H1 (cell line): ENCODE measurements at regions not wholly inside any gene's neighbourhood (a gene's known extent, or its start where the extent isn't known, plus 50 kb on each side); places are given as distances from the start of the nearest gene placed in this dataset.

ENCODE experiments used
- CTCF ChIA-PET: fragments of 300-600 bp; sonication (Branson Sonifier 250); formaldehyde crosslinking; loops from one replicate; lab custom pipeline; 2021; ENCODE audit not compliant: partially characterized antibody; lab: Charles Lee
- POLR2A ChIA-PET: fragments of 300-600 bp; sonication (Branson Sonifier 250); formaldehyde crosslinking; loops from one replicate; lab custom pipeline; 2021; ENCODE audit warnings: inconsistent platforms; ENCODE audit not compliant: partially characterized antibody; lab: Charles Lee
- DNase-seq, 2 experiments: peaks; one replicate each; pipeline versions ENCODE4 v3.0.0 to v3.0.0-alpha.2; 2010 to 2022; ENCODE audit warnings: low spot score in 2 of 2, low read depth in 1 of 2, mixed read lengths in 1 of 2
- FAIRE-seq: peaks from 2 replicates; lab custom pipeline; 2011; peaks lifted over from hg19 to GRCh38; lab: Jason Lieb, UNC
- H2AFZ ChIP-seq: 2 replicates; pipeline ENCODE4 v1.8.1; 2012; ENCODE audit warnings: low read length, inconsistent platforms
- H2AK5ac ChIP-seq: 2 replicates; pipeline ENCODE4 v1.6.1; 2013; ENCODE audit warnings: low read depth, low read length
- H2BK120ac ChIP-seq: replicated peaks from 2 replicates; pipeline ENCODE3; 2013; ENCODE audit warnings: low read depth, low read length, inconsistent platforms
- H2BK12ac ChIP-seq: 2 replicates; pipeline ENCODE4 v1.6.1; 2013; ENCODE audit warnings: low read depth, low read length
- H2BK15ac ChIP-seq: 2 replicates; pipeline ENCODE4 v1.6.1; 2013; ENCODE audit warnings: low read length
- H2BK20ac ChIP-seq: 2 replicates; pipeline ENCODE4 v1.6.1; 2013; ENCODE audit warnings: low read length
- H2BK5ac ChIP-seq: 2 replicates; pipeline ENCODE4 v1.6.1; 2013; ENCODE audit warnings: low read depth, low read length
- H3K14ac ChIP-seq: 2 replicates; pipeline ENCODE4 v1.6.1; 2013; ENCODE audit warnings: inconsistent platforms; ENCODE audit not compliant: insufficient read length
- H3K18ac ChIP-seq: 2 replicates; pipeline ENCODE4 v1.6.1; 2013; ENCODE audit warnings: low read length; ENCODE audit errors: extremely low read depth
- H3K23ac ChIP-seq: 2 replicates; pipeline ENCODE4 v1.6.1; 2013; ENCODE audit warnings: inconsistent platforms; ENCODE audit not compliant: insufficient read length
- H3K23me2 ChIP-seq: 2 replicates; pipeline ENCODE4 v1.6.1; 2013; ENCODE audit warnings: low read depth, low read length
- H3K27ac ChIP-seq: 2 replicates; pipeline ENCODE4 v1.6.1; 2011; ENCODE audit warnings: low read depth, low read length, inconsistent platforms
- H3K27me3 ChIP-seq, 4 experiments: replicated peaks in 1 of 4; 1 replicate in 1 of 4; 2 replicates in 3 of 4; pipeline versions ENCODE4 v1.6.1 to v1.8.1; 2011 to 2013; ENCODE audit warnings: low read length in 3 of 4, mild to moderate bottlenecking in 3 of 4, inconsistent platforms in 2 of 4, mixed read lengths in 2 of 4, moderate library complexity in 1 of 4; ENCODE audit not compliant: control insufficient read depth in 3 of 4, insufficient read depth in 3 of 4; ENCODE audit errors: extremely low read depth in 1 of 4
- H3K36me3 ChIP-seq, 4 experiments: 2 replicates each; pipeline versions ENCODE4 v1.6.1 to v1.8.1; 2011 to 2013; ENCODE audit warnings: mild to moderate bottlenecking in 4 of 4, low read length in 3 of 4, moderate library complexity in 2 of 4, control low read depth in 1 of 4, inconsistent platforms in 1 of 4; ENCODE audit not compliant: insufficient read depth in 4 of 4, control insufficient read depth in 2 of 4
- H3K4ac ChIP-seq: replicated peaks from 2 replicates; pipeline ENCODE3; 2013; ENCODE audit warnings: low read length, low read depth, mixed read lengths, inconsistent platforms; ENCODE audit not compliant: insufficient read length
- H3K4me1 ChIP-seq, 4 experiments: replicated peaks in 1 of 4; 1 replicate in 1 of 4; 2 replicates in 3 of 4; pipeline versions ENCODE4 v1.6.1 to v1.8.1; 2011 to 2013; ENCODE audit warnings: low read length in 3 of 4, inconsistent platforms in 2 of 4, mixed read lengths in 1 of 4; ENCODE audit not compliant: insufficient read depth in 4 of 4, control insufficient read depth in 3 of 4
- H3K4me2 ChIP-seq, 2 experiments: 2 replicates each; pipeline versions ENCODE4 v1.6.1 to v1.8.1; 2011 to 2013; ENCODE audit warnings: low read depth in 2 of 2, low read length in 2 of 2, control low read depth in 1 of 2, inconsistent platforms in 1 of 2, mild to moderate bottlenecking in 1 of 2; ENCODE audit not compliant: insufficient read depth in 1 of 2
- H3K4me3 ChIP-seq, 4 experiments: fragments of 200-600, 300-600 bp in 1 of 4; sonication (generic), shearing (Covaris generic), sonication (Bioruptor Twin) in 1 of 4; 2 replicates each; pipeline versions ENCODE4 v1.5.1 to v1.8.1; 2011 to 2016; ENCODE audit warnings: low read length in 4 of 4, low read depth in 3 of 4, control low read depth in 2 of 4, inconsistent platforms in 2 of 4, mild to moderate bottlenecking in 2 of 4, mixed read lengths in 1 of 4, moderate library complexity in 1 of 4; ENCODE audit not compliant: insufficient read depth in 2 of 4; ENCODE audit errors: extremely low read depth in 1 of 4
- H3K56ac ChIP-seq: replicated peaks from 2 replicates; pipeline ENCODE3; 2013; ENCODE audit warnings: low read depth, mild to moderate bottlenecking, mixed read lengths, low read length, inconsistent platforms; ENCODE audit not compliant: insufficient read length
- H3K79me1 ChIP-seq: 2 replicates; pipeline ENCODE4 v1.6.1; 2013; ENCODE audit warnings: low read depth, low read length, control low read depth
- H3K79me2 ChIP-seq, 2 experiments: 2 replicates each; pipeline versions ENCODE4 v1.6.1 to v1.8.1; 2012 to 2013; ENCODE audit warnings: low read length in 2 of 2, mild to moderate bottlenecking in 2 of 2, inconsistent platforms in 1 of 2; ENCODE audit not compliant: insufficient read depth in 2 of 2, control insufficient read depth in 1 of 2
- H3K9ac ChIP-seq, 4 experiments: replicated peaks in 1 of 4; 1 replicate in 1 of 4; 2 replicates in 3 of 4; pipeline versions ENCODE4 v1.6.1 to v1.8.1; 2011 to 2013; ENCODE audit warnings: low read depth in 3 of 4, low read length in 3 of 4, control low read depth in 2 of 4, mild to moderate bottlenecking in 2 of 4, moderate library complexity in 2 of 4, inconsistent platforms in 1 of 4; ENCODE audit errors: extremely low read depth in 1 of 4
- H3K9me3 ChIP-seq, 2 experiments: 2 replicates each; pipeline versions ENCODE4 v1.6.1 to v1.8.1; 2012 to 2013; ENCODE audit warnings: mild to moderate bottlenecking in 2 of 2, moderate library complexity in 2 of 2, control low read depth in 1 of 2, inconsistent platforms in 1 of 2, low read depth in 1 of 2, low read length in 1 of 2, mixed read lengths in 1 of 2; ENCODE audit not compliant: insufficient read depth in 2 of 2
- H4K20me1 ChIP-seq, 2 experiments: replicated peaks in 1 of 2; 2 replicates each; pipeline versions ENCODE3 to v1.8.1; 2011 to 2013; ENCODE audit warnings: inconsistent platforms in 2 of 2, low read length in 2 of 2, mild to moderate bottlenecking in 1 of 2; ENCODE audit not compliant: insufficient read depth in 2 of 2, control insufficient read depth in 1 of 2
- H4K5ac ChIP-seq: 2 replicates; pipeline ENCODE4 v1.6.1; 2013; ENCODE audit warnings: low read length, low read depth, mixed read lengths, inconsistent platforms; ENCODE audit not compliant: insufficient read length
- H4K8ac ChIP-seq: 2 replicates; pipeline ENCODE4 v1.8.0; 2013; ENCODE audit warnings: mild to moderate bottlenecking, moderate library complexity, low read length, inconsistent platforms; ENCODE audit not compliant: insufficient read depth; ENCODE audit errors: extremely low read depth
- H4K91ac ChIP-seq: replicated peaks from 2 replicates; pipeline ENCODE3; 2013; ENCODE audit warnings: low read length, mixed read lengths, inconsistent platforms; ENCODE audit not compliant: insufficient read length
- ATF3 ChIP-seq: IDR thresholded peaks from 2 replicates; pipeline ENCODE4 v1.6.1; 2011; ENCODE audit warnings: low read depth, mild to moderate bottlenecking, low read length; ENCODE audit not compliant: insufficient read depth
- CHD1 ChIP-seq: IDR thresholded peaks from 2 replicates; pipeline ENCODE4 v1.6.1; 2012; ENCODE audit warnings: low read depth, low read length, improper control_type of control experiment
- FOSL1 ChIP-seq: IDR thresholded peaks from 2 replicates; pipeline ENCODE4 v1.6.1; 2011; ENCODE audit warnings: mild to moderate bottlenecking, low read depth, low read length, moderate library complexity; ENCODE audit not compliant: insufficient read depth
- GTF2F1 ChIP-seq: IDR thresholded peaks from 2 replicates; pipeline ENCODE4 v1.6.1; 2012; ENCODE audit warnings: low read depth, low read length, improper control_type of control experiment, borderline replicate concordance
- NRF1 ChIP-seq: IDR thresholded peaks from 2 replicates; pipeline ENCODE4 v1.6.1; 2011; ENCODE audit warnings: mild to moderate bottlenecking, low read depth, low read length, improper control_type of control experiment
- SIX5 ChIP-seq: IDR thresholded peaks from 2 replicates; pipeline ENCODE4 v1.6.1; 2011; ENCODE audit warnings: mild to moderate bottlenecking, low read depth, low read length
- YY1 ChIP-seq: IDR thresholded peaks from 2 replicates; pipeline ENCODE4 v1.6.1; 2011; ENCODE audit warnings: low read depth, mild to moderate bottlenecking, low read length
- TF ChIP-seq, protein P1 (sequence below), 3 experiments: IDR thresholded peaks; 1 replicate in 2 of 3; 2 replicates in 1 of 3; pipeline versions ENCODE4 v1.5.1 to v1.6.1; 2011; ENCODE audit warnings: low read length in 3 of 3, mild to moderate bottlenecking in 3 of 3, inconsistent platforms in 2 of 3, low read depth in 1 of 3, moderate library complexity in 1 of 3; ENCODE audit not compliant: insufficient read depth in 1 of 3; ENCODE audit errors: control extremely low read depth in 1 of 3

GRCh38 chr7:119737390-119737789, 535.6 kb upstream of the KCND2 start:
- CTCF ChIA-PET, result no interaction called here

More at GRCh38 chr7:119737390-119737789, 535.6 kb upstream of the KCND2 start:
- no peak overlapping the region for H3K14ac ChIP-seq
- no peak overlapping the region for H4K5ac ChIP-seq
- no peak overlapping the region for H3K4me2 ChIP-seq
- H3K4ac ChIP-seq, result no peak overlapping the region
- DNase-seq (no peak), FAIRE-seq (no peak)
- H2AK5ac ChIP-seq, result no peak overlapping the region
- H4K20me1 ChIP-seq, result no peaks in the 10 kb centered on the region
- H3K23me2 ChIP-seq, result no peaks in the 10 kb centered on the region
- H3K23ac ChIP-seq, result no peak overlapping the region
- no peaks in the 10 kb centered on the region for H3K36me3 ChIP-seq
- H3K27me3 ChIP-seq, result no peaks in the 10 kb centered on the region
- H3K18ac ChIP-seq, result no peak overlapping the region
- H4K8ac ChIP-seq, result no peak overlapping the region
- TF ChIP-seq ATF3 (no peak), YY1 (no peak), CHD1 (no peak), NRF1 (no peak), FOSL1 (no peak), SIX5 (no peak), GTF2F1 (no peak)
- TF ChIP-seq, protein P1, sequence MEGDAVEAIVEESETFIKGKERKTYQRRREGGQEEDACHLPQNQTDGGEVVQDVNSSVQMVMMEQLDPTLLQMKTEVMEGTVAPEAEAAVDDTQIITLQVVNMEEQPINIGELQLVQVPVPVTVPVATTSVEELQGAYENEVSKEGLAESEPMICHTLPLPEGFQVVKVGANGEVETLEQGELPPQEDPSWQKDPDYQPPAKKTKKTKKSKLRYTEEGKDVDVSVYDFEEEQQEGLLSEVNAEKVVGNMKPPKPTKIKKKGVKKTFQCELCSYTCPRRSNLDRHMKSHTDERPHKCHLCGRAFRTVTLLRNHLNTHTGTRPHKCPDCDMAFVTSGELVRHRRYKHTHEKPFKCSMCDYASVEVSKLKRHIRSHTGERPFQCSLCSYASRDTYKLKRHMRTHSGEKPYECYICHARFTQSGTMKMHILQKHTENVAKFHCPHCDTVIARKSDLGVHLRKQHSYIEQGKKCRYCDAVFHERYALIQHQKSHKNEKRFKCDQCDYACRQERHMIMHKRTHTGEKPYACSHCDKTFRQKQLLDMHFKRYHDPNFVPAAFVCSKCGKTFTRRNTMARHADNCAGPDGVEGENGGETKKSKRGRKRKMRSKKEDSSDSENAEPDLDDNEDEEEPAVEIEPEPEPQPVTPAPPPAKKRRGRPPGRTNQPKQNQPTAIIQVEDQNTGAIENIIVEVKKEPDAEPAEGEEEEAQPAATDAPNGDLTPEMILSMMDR (IDR thresholded peaks at IDR 0.05; ENCODE audit: control extremely low read depth in 1 of 3, insufficient read depth in 1 of 3, low read depth in 1 of 3, low read length in 3 of 3), result no peak
- H3K4me1 ChIP-seq, result no peaks in the 10 kb centered on the region
- H2BK20ac ChIP-seq, result no peak overlapping the region
- no peak overlapping the region for H4K91ac ChIP-seq
- H2BK5ac ChIP-seq, result no peak overlapping the region
- H3K9ac ChIP-seq, result no peak overlapping the region
- no peak overlapping the region for H2AFZ ChIP-seq
- H3K79me2 ChIP-seq, result no peaks in the 10 kb centered on the region
- no peaks in the 10 kb centered on the region for H3K9me3 ChIP-seq
- POLR2A ChIA-PET, result no interaction called here
- no peak overlapping the region for H3K56ac ChIP-seq
- no peak overlapping the region for H3K27ac ChIP-seq
- no peaks in the 10 kb centered on the region for H3K79me1 ChIP-seq
- H2BK12ac ChIP-seq, result no peak overlapping the region
- no peak overlapping the region for H2BK15ac ChIP-seq
- H3K4me3 ChIP-seq, result no peak overlapping the region
- no peak overlapping the region for H2BK120ac ChIP-seq
